ENCODE measurements at regions not wholly inside any gene's neighbourhood (a gene's known extent, or its start where the extent isn't known, plus 50 kb on each side); places are given as distances from the start of the nearest gene placed in this dataset.

- no peak for DNase-seq (ENCODE audit: low spot score)
Observed at GRCh38 chr2:239570216-239570925, 169.6 kb upstream of the HDAC4 start.

GRCh38 chr2:239569401-239570090 lies 168.7 kb upstream of the HDAC4 start:
- no peak for DNase-seq (ENCODE audit: low spot score)

- DNase-seq (ENCODE audit: low spot score): no peak
Observed at GRCh38 chr2:239568601-239569000, 167.8 kb upstream of the HDAC4 start.

DNA sequence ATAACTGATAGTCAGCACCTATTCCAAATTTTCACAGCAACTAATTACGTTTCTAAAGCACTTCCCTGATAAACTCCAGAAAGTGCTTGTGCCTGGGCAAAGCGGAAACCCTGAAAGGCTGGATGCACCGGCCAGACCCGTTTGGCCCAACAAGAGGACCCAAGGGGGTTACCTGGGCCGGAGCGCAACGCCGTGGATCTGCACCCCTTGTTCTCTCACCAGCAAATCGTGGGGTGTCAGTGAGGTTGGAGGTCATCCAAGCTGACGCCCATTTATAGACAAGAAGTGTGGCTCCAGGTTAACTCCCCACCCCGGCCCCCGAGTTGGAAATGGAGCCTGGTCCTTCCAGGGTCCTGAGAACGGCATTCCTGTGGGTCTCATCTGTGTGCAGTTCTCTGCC lies 167.0 kb upstream of the HDAC4 start:
- DNase-seq (ENCODE audit: low spot score): no peak

- DNase-seq (ENCODE audit: low spot score): no peak
Observed at GRCh38 chr2:239566995-239567568, 166.3 kb upstream of the HDAC4 start.

DNA sequence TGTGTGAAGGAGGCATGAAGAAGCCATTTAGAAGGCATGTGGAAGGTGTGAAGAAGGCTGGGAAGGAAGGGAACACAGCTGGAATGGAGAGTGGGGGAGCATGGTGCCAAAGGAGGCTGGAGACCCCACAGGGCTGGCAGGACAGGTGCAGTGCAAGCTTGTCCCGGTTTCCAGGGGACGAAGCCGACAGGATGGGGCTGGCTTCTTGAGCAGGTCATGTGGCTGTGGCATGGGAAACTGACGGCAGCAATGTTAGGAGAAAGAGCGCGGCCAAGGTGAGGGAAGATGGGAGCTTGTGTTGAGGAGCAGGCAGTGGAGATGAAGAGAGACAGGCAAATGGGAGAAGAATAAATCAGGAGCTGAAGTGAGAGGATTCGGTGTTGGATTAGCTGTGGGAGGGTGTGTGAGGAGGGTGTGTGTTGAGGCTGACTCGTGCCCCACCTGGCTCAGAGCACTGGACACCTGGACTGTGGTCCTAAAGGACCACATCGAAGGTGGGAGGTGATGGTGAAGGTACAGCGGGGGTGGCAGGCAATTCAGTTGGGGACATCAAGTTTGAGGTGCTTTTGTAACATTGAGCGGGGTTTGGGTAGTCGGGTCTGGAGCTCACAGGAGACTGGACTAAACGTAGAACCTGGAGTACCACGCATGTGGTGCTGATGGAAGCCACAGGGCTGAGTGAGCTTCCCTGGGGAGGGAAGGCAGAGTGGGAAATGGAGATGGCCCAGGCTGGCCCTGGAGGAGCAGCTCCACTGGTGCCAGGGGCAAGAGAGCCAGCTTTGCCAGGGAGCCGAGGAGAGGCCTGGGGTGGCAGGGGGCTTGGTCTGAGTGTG lies 165.6 kb upstream of the HDAC4 start:
- no peak for DNase-seq (ENCODE audit: low spot score)

- no peak for DNase-seq (ENCODE audit: low spot score)
Observed at GRCh38 chr2:239564587-239564986, 163.8 kb upstream of the HDAC4 start.

DNA sequence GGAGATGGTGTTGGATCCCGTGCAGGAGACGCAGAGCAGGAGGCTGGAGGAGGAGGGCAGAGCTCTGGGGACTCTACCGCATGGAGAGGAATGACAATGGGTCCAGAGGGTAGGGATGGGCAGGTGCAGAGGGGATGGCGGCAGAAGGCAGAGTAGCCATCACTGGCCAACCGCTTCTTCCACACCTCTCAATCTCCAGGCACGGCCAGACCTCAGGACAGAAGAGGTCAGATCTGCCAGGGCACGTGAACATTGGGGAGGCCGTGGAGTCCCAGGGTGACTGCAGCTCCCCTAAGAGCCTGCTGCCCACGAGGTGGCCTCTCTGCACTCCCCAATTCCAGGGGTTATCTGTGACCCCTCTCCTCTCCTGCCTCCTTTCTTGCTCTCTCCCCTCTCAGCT lies 162.7 kb upstream of the HDAC4 start:
- DNase-seq (ENCODE audit: low spot score): no peak

DNA sequence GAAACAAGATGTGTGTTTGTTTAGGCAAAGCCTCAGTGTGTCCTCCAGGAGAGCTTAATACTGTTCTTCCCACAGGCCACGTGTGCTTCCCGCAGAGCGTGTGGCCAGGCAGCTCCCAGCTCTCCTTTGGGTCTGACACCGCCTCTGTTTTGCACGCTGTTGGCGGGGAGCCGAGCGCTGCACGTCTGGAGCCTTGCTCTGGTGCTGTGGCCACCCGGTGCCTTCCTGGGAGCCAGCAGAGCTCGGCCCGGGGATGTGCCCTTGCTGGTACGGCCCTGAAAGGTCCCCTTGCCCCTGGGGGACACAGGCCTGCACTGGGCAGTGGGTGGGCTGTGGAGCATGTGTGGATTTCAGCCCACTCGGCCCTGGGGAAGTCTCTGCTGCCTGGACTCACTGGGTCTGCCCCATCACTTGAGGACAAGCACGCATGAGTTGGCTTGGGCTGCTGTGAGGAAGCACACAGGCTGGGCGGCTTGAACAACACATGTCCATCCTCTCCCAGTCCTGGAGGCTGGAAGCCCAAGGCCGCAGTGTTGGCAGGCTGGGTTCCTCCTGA lies 160.7 kb upstream of the HDAC4 start:
- no peak for DNase-seq (ENCODE audit: low spot score)

GRCh38 chr2:239559417-239560261 lies 158.8 kb upstream of the HDAC4 start:
- DNase-seq (ENCODE audit: low spot score): no peak

GRCh38 chr2:239558661-239559060 lies 157.8 kb upstream of the HDAC4 start:
- no peak for DNase-seq (ENCODE audit: low spot score)

GRCh38 chr2:239557516-239557915 lies 156.7 kb upstream of the HDAC4 start:
- no peak for DNase-seq (ENCODE audit: low spot score)

- DNase-seq (ENCODE audit: low spot score): no peak
Observed at GRCh38 chr2:239555571-239555905, 154.7 kb upstream of the HDAC4 start.

DNA sequence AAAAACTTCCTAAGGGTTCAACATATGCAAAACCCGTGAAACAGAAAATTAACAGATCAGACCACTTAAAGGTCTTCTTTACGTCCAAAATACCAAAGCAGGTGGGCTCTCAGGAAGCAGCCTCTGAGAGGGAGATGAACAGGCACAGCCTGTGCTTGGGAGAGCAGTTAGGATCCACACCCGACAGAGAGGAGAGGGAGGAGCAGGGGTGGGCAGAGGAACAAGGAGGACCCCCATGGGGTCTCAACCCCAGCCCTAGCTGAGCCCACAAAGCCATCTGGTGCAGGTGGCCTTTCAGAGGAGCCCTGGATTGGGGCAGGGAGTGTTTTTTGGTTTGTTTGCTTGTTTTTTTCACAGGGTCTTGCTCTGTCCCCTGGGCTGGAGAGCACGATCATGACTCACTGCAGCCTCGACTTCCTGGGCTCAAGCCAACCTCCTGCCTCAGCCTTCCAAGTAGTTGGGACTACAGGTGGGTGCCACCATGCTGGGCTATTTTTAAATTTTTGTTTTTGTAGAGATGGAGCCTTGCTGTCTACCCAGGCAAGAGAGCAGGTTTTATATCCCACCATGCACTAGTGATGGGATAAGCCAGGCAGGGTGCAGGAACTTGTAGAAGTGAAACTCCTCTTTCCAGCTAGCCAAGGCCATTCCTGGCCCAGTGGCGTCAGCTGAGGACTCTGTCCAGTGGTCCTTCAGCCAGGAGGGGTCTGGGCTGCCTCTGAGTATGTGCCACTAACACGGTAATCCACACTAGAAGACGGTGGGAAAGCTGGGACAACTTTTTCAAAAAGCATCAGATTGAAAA lies 154.1 kb upstream of the HDAC4 start:
- DNase-seq (ENCODE audit: low spot score): no peak

- no peak for DNase-seq (ENCODE audit: low spot score)
Observed at GRCh38 chr2:239553376-239554000, 152.7 kb upstream of the HDAC4 start.

GRCh38 chr2:239552213-239552926 lies 151.6 kb upstream of the HDAC4 start:
- no peak for DNase-seq (ENCODE audit: low spot score)

DNA sequence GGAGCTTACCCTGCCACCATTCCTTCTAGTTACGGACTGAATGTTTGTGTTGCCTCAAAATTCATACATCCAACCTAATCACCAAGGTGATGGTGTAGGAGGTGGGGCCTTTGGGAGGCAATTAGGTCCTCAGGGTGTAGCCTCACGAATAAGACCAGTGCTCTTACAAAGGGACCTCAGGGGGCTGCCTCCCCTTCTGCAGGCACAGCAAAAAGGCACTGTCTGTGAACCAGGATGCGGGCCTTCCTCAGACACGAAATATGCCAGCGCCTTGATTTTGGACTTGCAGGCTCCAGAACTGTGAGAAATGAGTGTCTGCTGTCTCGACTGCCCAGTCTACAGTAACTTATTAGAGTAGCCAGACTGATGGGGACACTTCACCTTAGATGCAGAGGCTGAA lies 150.4 kb upstream of the HDAC4 start:
- no peak for DNase-seq (ENCODE audit: low spot score)

DNA sequence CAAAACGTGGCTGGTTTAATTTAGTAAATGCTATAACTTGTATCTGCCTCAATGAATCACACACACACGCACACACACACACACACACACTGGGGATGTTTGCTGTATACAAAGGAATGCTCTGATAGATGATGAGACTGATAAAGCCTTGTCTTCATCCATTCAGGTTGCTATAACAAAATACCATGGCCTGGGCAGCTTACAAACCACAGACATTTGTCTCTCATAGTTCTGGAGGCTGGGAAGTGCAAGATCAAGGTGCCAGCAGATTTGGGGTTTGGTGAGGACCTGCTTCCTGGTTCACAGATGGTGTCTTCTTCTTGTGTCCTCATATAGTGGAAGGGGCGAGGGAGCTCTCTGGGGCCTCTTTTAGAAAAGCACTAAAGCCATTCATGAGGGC lies 149.5 kb upstream of the HDAC4 start:
- no peak for DNase-seq (ENCODE audit: low spot score)

DNA sequence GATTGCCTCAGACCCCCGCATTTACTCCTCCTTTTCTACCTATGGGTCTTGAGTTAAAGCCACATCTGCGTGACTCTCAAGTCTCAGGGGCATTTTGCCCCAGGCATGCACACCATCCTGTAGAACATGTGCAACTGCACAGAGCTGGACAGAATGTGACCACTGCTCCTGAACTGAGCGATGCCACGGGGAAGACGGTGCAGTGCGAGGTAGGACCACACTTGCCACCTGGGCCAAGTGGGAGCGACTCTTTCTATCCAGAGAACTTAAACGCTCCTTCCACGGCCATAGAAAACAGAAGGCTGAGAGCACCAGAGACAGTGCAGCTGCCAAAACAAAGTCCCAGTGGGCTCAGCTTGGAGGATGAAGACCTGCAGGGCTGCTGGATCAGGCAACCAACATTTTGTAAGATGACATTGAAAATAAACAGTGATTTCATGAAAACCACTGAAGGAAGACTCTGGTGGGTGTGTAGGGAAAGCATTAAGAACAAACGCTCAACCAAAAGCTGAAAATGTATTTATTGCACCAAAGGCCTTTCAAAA lies 149.0 kb upstream of the HDAC4 start:
- DNase-seq (ENCODE audit: low spot score): no peak
